ENCODE measurements at regions not wholly inside any gene's neighbourhood (a gene's known extent, or its start where the extent isn't known, plus 50 kb on each side); places are given as distances from the start of the nearest gene placed in this dataset.

GRCh38 chr16:61590577-61590976 lies 445.7 kb downstream of the CDH8 start:
- TF ChIP-seq CTCF (IDR thresholded peaks at IDR 0.05; ENCODE audit: low read depth, low read length, poor library complexity, severe bottlenecking), result no peak
- TF ChIP-seq EZH2phosphoT487 (IDR thresholded peaks at IDR 0.05; ENCODE audit: borderline replicate concordance, low read length), result no peak

All from DOHH2 (cell line).